NT2/D1 (cell line): ENCODE measurements at regions not wholly inside any gene's neighbourhood (a gene's known extent, or its start where the extent isn't known, plus 50 kb on each side); places are given as distances from the start of the nearest gene placed in this dataset.

Experiments
- YY1 ChIP-seq: IDR thresholded peaks from 2 replicates; pipeline ENCODE4 v1.6.1; 2011; ENCODE audit not compliant: insufficient read length, insufficient read depth
- ZNF274 ChIP-seq: IDR thresholded peaks from 2 replicates; pipeline ENCODE4 v1.6.1; 2011; ENCODE audit warnings: mild to moderate bottlenecking, low read depth, low read length

DNA sequence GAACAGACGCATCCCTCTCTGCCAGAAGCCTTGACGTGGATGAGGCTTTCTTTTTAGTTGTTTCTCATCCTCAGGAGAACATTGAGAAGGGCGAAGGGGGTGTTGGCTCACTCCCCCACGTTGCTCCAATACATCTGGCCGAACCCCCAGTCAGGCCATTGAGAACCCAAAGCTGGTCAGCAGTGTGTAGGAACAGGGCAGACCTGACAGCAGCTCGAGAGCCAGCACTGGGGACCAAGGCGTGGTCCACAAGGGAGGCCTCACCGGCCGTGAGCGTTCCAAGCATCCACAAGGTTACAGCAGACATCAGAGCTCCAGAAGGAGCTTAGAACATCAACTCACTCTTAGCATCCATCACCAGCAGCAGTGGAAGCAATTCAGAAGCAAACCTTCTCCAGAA lies 387.9 kb upstream of the ARID1B start:
- TF ChIP-seq YY1 (no peak), ZNF274 (no peak)
